GM23338 (cell line): ENCODE measurements at regions not wholly inside any gene's neighbourhood (a gene's known extent, or its start where the extent isn't known, plus 50 kb on each side); places are given as distances from the start of the nearest gene placed in this dataset.

ENCODE experiments used
- ATAC-seq: fragments of 200-7000 bp; cut with Tn5 transposase; 3 replicates; pipeline ENCODE4 v1.9.1; 2020
- DNase-seq: peaks from one replicate; pipeline ENCODE4 v3.0.0-alpha.2; 2015; ENCODE audit warnings: low spot score
- H2AFZ ChIP-seq: fragments of 200-600 bp; sonication (generic); 2 replicates; pipeline ENCODE4 v1.8.0; 2016; ENCODE audit warnings: antibody characterized with exemption, mild to moderate bottlenecking, moderate library complexity
- H3F3A ChIP-seq: fragments of 200-600 bp; sonication (generic); replicated peaks from 2 replicates; pipeline ENCODE4 v1.8.0; 2017; ENCODE audit warnings: antibody characterized with exemption, mixed run types, low read depth
- H3K27ac ChIP-seq: fragments of 200-600 bp; sonication (generic); 2 replicates; pipeline ENCODE4 v1.6.1; 2016; ENCODE audit warnings: low read depth
- H3K27me3 ChIP-seq: fragments of 200-600 bp; sonication (generic); 2 replicates; pipeline ENCODE4 v1.8.0; 2016; ENCODE audit warnings: mild to moderate bottlenecking, mixed run types, moderate library complexity; ENCODE audit not compliant: insufficient read depth
- H3K36me3 ChIP-seq: fragments of 200-600 bp; sonication (generic); 2 replicates; pipeline ENCODE4 v1.8.0; 2016; ENCODE audit warnings: mild to moderate bottlenecking; ENCODE audit not compliant: insufficient read depth
- H3K4me1 ChIP-seq: fragments of 200-600 bp; sonication (generic); 2 replicates; pipeline ENCODE4 v1.8.0; 2016; ENCODE audit warnings: mild to moderate bottlenecking, moderate library complexity; ENCODE audit not compliant: insufficient read depth
- H3K4me2 ChIP-seq: fragments of 200-600 bp; sonication (generic); 2 replicates; pipeline ENCODE4 v1.7.1; 2017; ENCODE audit warnings: mixed run types
- H3K4me3 ChIP-seq: fragments of 200-600 bp; sonication (generic); 2 replicates; pipeline ENCODE4 v1.6.1; 2016; ENCODE audit warnings: mixed run types
- H3K79me2 ChIP-seq: fragments of 200-600 bp; sonication (generic); replicated peaks from 2 replicates; pipeline ENCODE4 v1.8.0; 2017; ENCODE audit warnings: mild to moderate bottlenecking; ENCODE audit not compliant: insufficient read depth
- H3K9me2 ChIP-seq: fragments of 200-600 bp; sonication (generic); 2 replicates; pipeline ENCODE4 v1.8.0; 2017; ENCODE audit not compliant: insufficient read depth
- H4K20me1 ChIP-seq: fragments of 200-600 bp; sonication (generic); replicated peaks from 2 replicates; pipeline ENCODE4 v1.8.0; 2017; ENCODE audit warnings: mild to moderate bottlenecking; ENCODE audit not compliant: insufficient read depth
- H3K27ac Mint-ChIP-seq: 2 replicates; pipeline ENCODE4 v1.8.0; 2020; ENCODE audit warnings: inconsistent platforms, mild to moderate bottlenecking, moderate library complexity, mixed read lengths
- H3K27me3 Mint-ChIP-seq: 3 replicates; pipeline ENCODE4 v1.8.0; 2022; ENCODE audit warnings: low read depth, mild to moderate bottlenecking, moderate library complexity, mixed read lengths, inconsistent platforms; ENCODE audit not compliant: insufficient read depth, poor library complexity
- H3K36me3 Mint-ChIP-seq: 3 replicates; pipeline ENCODE4 v1.8.0; 2021; ENCODE audit warnings: low read depth, mild to moderate bottlenecking, inconsistent platforms, moderate library complexity, mixed read lengths
- H3K4me1 Mint-ChIP-seq: 3 replicates; pipeline ENCODE4 v1.8.0; 2020; ENCODE audit warnings: mild to moderate bottlenecking, inconsistent platforms, mixed read lengths
- H3K4me3 Mint-ChIP-seq: 3 replicates; pipeline ENCODE4 v1.8.0; 2021; ENCODE audit warnings: moderate library complexity, mild to moderate bottlenecking, inconsistent platforms, mixed read lengths
- H3K9me3 Mint-ChIP-seq: 3 replicates; pipeline ENCODE4 v1.8.0; 2020; ENCODE audit warnings: moderate library complexity, mild to moderate bottlenecking, inconsistent platforms, mixed read lengths
- CREB1 ChIP-seq: fragments of 250-450 bp; sonication (Bioruptor Pico); IDR thresholded peaks from 2 replicates; pipeline ENCODE4 v1.5.0; 2020; ENCODE audit warnings: low read depth, mild to moderate bottlenecking, moderate library complexity
- POLR2AphosphoS5 ChIP-seq: IDR thresholded peaks from 2 replicates; pipeline ENCODE4 v1.6.1; 2016; ENCODE audit warnings: antibody characterized with exemption, low read depth
- ZNF114 ChIP-seq: fragments of 250-450 bp; sonication (Bioruptor Pico); IDR thresholded peaks from 2 replicates; pipeline ENCODE4 v1.5.0; 2020; ENCODE audit warnings: mild to moderate bottlenecking, moderate library complexity
- ZNF331 ChIP-seq: fragments of 250-450 bp; sonication (Bioruptor Pico); IDR thresholded peaks from 2 replicates; pipeline ENCODE4 v1.5.0; 2020; ENCODE audit warnings: low read depth, mild to moderate bottlenecking, moderate library complexity
- TF ChIP-seq, protein P1 (sequence below): IDR thresholded peaks from one replicate; pipeline ENCODE4 v1.6.1; 2018; ENCODE audit warnings: antibody characterized with exemption; ENCODE audit not compliant: unreplicated experiment
- TF ChIP-seq, protein P2 (sequence below), 2 experiments: fragments of 200-600 bp in 1 of 2; sonication (generic) in 1 of 2; conservative IDR thresholded peaks; 2 replicates each; pipeline versions ENCODE4 v1.5.1 to v1.6.1; 2016 to 2017; ENCODE audit warnings: antibody characterized with exemption in 2 of 2, low read depth in 2 of 2, mild to moderate bottlenecking in 2 of 2, moderate library complexity in 1 of 2
- TF ChIP-seq, protein P3 (sequence below): fragments of 250-450 bp; sonication (Bioruptor Pico); IDR thresholded peaks from 2 replicates; pipeline ENCODE4 v1.5.0; 2020; ENCODE audit warnings: mild to moderate bottlenecking, moderate library complexity

DNA sequence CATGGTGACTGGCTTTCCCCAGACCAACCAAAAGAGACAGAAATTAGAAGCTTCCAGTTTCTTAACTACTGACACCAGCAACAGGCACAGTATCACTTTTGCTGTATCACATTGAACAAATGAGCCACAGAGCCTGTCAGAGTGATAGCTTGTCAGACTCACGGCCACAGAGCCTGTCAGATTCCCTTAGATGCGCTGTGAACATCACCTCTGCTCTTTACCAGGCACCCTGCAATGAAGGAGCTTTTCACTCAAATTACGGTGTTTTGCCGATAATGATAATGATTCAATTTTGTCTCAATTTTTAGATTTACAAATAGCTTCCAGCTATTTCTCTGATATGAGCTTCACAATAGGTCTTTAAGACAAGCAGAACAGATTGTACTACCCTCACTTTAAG, 107.9 kb upstream of the GNG12 start (continued):
- TF ChIP-seq, protein P1, sequence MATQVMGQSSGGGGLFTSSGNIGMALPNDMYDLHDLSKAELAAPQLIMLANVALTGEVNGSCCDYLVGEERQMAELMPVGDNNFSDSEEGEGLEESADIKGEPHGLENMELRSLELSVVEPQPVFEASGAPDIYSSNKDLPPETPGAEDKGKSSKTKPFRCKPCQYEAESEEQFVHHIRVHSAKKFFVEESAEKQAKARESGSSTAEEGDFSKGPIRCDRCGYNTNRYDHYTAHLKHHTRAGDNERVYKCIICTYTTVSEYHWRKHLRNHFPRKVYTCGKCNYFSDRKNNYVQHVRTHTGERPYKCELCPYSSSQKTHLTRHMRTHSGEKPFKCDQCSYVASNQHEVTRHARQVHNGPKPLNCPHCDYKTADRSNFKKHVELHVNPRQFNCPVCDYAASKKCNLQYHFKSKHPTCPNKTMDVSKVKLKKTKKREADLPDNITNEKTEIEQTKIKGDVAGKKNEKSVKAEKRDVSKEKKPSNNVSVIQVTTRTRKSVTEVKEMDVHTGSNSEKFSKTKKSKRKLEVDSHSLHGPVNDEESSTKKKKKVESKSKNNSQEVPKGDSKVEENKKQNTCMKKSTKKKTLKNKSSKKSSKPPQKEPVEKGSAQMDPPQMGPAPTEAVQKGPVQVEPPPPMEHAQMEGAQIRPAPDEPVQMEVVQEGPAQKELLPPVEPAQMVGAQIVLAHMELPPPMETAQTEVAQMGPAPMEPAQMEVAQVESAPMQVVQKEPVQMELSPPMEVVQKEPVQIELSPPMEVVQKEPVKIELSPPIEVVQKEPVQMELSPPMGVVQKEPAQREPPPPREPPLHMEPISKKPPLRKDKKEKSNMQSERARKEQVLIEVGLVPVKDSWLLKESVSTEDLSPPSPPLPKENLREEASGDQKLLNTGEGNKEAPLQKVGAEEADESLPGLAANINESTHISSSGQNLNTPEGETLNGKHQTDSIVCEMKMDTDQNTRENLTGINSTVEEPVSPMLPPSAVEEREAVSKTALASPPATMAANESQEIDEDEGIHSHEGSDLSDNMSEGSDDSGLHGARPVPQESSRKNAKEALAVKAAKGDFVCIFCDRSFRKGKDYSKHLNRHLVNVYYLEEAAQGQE = no peak
- no peak for TF ChIP-seq POLR2AphosphoS5
- TF ChIP-seq CREB1 (CRISPR knock-in tag) = no peak
- TF ChIP-seq, protein P2, sequence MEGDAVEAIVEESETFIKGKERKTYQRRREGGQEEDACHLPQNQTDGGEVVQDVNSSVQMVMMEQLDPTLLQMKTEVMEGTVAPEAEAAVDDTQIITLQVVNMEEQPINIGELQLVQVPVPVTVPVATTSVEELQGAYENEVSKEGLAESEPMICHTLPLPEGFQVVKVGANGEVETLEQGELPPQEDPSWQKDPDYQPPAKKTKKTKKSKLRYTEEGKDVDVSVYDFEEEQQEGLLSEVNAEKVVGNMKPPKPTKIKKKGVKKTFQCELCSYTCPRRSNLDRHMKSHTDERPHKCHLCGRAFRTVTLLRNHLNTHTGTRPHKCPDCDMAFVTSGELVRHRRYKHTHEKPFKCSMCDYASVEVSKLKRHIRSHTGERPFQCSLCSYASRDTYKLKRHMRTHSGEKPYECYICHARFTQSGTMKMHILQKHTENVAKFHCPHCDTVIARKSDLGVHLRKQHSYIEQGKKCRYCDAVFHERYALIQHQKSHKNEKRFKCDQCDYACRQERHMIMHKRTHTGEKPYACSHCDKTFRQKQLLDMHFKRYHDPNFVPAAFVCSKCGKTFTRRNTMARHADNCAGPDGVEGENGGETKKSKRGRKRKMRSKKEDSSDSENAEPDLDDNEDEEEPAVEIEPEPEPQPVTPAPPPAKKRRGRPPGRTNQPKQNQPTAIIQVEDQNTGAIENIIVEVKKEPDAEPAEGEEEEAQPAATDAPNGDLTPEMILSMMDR (conservative IDR thresholded peaks at IDR 0.05; ENCODE audit: low read depth in 2 of 2) = no peak
- no peak for TF ChIP-seq ZNF114
- no peak for TF ChIP-seq ZNF331 (CRISPR knock-in tag)

DNA sequence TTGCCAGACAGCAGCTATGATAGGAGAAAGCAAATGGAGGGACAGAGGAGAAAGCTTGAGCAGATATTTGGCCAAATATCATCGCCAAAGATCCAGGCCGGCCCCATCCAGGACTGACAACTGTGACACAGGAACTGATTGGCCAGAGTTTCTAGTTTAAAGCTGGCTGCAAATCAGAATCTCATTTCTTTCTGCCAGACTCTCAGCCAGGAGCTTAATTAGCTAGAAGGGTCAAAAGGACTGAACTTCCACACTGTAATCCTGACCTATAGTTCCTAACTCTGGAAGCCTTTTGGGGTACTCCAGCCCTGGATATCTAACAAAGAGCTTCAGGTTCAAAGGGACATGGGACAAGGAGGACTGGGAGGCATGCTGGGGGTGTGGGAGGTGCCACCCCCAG, 106.7 kb upstream of the GNG12 start:
- no peak overlapping the region for H3K4me3 Mint-ChIP-seq
- DNase-seq (no peak), ATAC-seq (no peak)
- H3K27me3 ChIP-seq = no peaks in the 10 kb centered on the region
- H3K4me3 ChIP-seq = no peak overlapping the region
- H3K36me3 Mint-ChIP-seq = no peaks in the 10 kb centered on the region
- H3K79me2 ChIP-seq = no peaks in the 10 kb centered on the region
- no peaks in the 10 kb centered on the region for H3F3A ChIP-seq
- H4K20me1 ChIP-seq = no peaks in the 10 kb centered on the region
- no peak for TF ChIP-seq CREB1 (CRISPR knock-in tag)
- TF ChIP-seq, protein P3, sequence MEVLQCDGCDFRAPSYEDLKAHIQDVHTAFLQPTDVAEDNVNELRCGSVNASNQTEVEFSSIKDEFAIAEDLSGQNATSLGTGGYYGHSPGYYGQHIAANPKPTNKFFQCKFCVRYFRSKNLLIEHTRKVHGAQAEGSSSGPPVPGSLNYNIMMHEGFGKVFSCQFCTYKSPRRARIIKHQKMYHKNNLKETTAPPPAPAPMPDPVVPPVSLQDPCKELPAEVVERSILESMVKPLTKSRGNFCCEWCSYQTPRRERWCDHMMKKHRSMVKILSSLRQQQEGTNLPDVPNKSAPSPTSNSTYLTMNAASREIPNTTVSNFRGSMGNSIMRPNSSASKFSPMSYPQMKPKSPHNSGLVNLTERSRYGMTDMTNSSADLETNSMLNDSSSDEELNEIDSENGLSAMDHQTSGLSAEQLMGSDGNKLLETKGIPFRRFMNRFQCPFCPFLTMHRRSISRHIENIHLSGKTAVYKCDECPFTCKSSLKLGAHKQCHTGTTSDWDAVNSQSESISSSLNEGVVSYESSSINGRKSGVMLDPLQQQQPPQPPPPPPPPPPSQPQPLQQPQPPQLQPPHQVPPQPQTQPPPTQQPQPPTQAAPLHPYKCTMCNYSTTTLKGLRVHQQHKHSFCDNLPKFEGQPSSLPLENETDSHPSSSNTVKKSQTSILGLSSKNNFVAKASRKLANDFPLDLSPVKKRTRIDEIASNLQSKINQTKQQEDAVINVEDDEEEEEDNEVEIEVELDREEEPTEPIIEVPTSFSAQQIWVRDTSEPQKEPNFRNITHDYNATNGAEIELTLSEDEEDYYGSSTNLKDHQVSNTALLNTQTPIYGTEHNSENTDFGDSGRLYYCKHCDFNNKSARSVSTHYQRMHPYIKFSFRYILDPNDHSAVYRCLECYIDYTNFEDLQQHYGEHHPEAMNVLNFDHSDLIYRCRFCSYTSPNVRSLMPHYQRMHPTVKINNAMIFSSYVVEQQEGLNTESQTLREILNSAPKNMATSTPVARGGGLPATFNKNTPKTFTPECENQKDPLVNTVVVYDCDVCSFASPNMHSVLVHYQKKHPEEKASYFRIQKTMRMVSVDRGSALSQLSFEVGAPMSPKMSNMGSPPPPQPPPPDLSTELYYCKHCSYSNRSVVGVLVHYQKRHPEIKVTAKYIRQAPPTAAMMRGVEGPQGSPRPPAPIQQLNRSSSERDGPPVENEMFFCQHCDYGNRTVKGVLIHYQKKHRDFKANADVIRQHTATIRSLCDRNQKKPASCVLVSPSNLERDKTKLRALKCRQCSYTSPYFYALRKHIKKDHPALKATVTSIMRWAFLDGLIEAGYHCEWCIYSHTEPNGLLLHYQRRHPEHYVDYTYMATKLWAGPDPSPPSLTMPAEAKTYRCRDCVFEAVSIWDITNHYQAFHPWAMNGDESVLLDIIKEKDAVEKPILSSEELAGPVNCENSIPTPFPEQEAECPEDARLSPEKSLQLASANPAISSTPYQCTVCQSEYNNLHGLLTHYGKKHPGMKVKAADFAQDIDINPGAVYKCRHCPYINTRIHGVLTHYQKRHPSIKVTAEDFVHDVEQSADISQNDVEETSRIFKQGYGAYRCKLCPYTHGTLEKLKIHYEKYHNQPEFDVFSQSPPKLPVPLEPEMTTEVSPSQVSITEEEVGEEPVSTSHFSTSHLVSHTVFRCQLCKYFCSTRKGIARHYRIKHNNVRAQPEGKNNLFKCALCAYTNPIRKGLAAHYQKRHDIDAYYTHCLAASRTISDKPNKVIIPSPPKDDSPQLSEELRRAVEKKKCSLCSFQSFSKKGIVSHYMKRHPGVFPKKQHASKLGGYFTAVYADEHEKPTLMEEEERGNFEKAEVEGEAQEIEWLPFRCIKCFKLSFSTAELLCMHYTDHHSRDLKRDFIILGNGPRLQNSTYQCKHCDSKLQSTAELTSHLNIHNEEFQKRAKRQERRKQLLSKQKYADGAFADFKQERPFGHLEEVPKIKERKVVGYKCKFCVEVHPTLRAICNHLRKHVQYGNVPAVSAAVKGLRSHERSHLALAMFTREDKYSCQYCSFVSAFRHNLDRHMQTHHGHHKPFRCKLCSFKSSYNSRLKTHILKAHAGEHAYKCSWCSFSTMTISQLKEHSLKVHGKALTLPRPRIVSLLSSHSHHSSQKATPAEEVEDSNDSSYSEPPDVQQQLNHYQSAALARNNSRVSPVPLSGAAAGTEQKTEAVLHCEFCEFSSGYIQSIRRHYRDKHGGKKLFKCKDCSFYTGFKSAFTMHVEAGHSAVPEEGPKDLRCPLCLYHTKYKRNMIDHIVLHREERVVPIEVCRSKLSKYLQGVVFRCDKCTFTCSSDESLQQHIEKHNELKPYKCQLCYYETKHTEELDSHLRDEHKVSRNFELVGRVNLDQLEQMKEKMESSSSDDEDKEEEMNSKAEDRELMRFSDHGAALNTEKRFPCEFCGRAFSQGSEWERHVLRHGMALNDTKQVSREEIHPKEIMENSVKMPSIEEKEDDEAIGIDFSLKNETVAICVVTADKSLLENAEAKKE (CRISPR knock-in tag) = no peak
- H3K9me2 ChIP-seq = 0 out of 2 replicates have a peak, but pooled peaks cover 5% of the 10 kb centered on the region
- no peaks in the 10 kb centered on the region for H3K9me3 Mint-ChIP-seq
- no peaks in the 10 kb centered on the region for H3K36me3 ChIP-seq
- peaks cover under 1% of the 10 kb centered on the region for H3K27me3 Mint-ChIP-seq
- H3K4me2 ChIP-seq = no peak overlapping the region
- H3K4me1 Mint-ChIP-seq = no peaks in the 10 kb centered on the region
- peak overlapping the region; percentile 38; the same call in 1 of the 2 replicates for H2AFZ ChIP-seq
- H3K27ac ChIP-seq = no peak overlapping the region
- H3K4me1 ChIP-seq = no peaks in the 10 kb centered on the region
- H3K27ac Mint-ChIP-seq = no peak overlapping the region
